ENCODE measurements at regions not wholly inside any gene's neighbourhood (a gene's known extent, or its start where the extent isn't known, plus 50 kb on each side); places are given as distances from the start of the nearest gene placed in this dataset.

GRCh38 chr10:120746001-120746777 is 105.0 kb upstream of the WDR11 start:
- no peaks in the 10 kb centered on the region for H3K9me3 ChIP-seq (ENCODE audit: insufficient read depth in 2 of 2, low read depth in 1 of 2, low read length in 1 of 2)
- no peak overlapping the region for H3K4me2 ChIP-seq (ENCODE audit: insufficient read depth in 1 of 2, low read depth in 2 of 2, low read length in 2 of 2)
- H4K20me1 ChIP-seq (replicated peaks in 1 of 2; ENCODE audit: control insufficient read depth in 1 of 2, insufficient read depth in 2 of 2, low read length in 2 of 2): no peaks in the 10 kb centered on the region
- no peak overlapping the region for H2BK15ac ChIP-seq (ENCODE audit: low read length)
- ChIA-PET POLR2A (ENCODE audit: partially characterized antibody) (no interaction called here), CTCF (ENCODE audit: partially characterized antibody) (interaction anchor here (0.7 to 6.4 kb wide), 3 partner anchors 10 to 111 kb away, joined by 3 to 45 read pairs (median 4); no protein-coding TSS in a partner anchor)
- no peak for FAIRE-seq
- WGBS, 2 experiments (ENCODE audit: extremely low coverage in 1 of 2, insufficient coverage in 1 of 2, insufficient read length in 1 of 2, insufficient replicate concordance in 2 of 2, low coverage in 1 of 2, low lambda C conversion rate in 2 of 2, missing lambda C conversion rate in 1 of 2): 60% methylated on average over 4 of the region's 4 CpGs; no CpG with 5 or more reads in 1 of the 2 experiments
- DNase-seq (ENCODE audit: low read depth in 1 of 2, low spot score in 2 of 2): no peak
- no peak overlapping the region for H2BK20ac ChIP-seq (ENCODE audit: low read length)
- H3K4me3 ChIP-seq (ENCODE audit: extremely low read depth in 1 of 4, insufficient read depth in 2 of 4, low read depth in 3 of 4, low read length in 4 of 4): no peak overlapping the region
- H2AK5ac ChIP-seq (ENCODE audit: low read depth, low read length): no peak overlapping the region
- no peak overlapping the region for H3K27ac ChIP-seq (ENCODE audit: low read depth, low read length)
- no peaks in the 10 kb centered on the region for H3K23me2 ChIP-seq (ENCODE audit: low read depth, low read length)
- no peak overlapping the region for H2BK120ac ChIP-seq (replicated peaks; ENCODE audit: low read depth, low read length)
- H4K91ac ChIP-seq (replicated peaks; ENCODE audit: insufficient read length, low read length): no peak overlapping the region
- H3K79me1 ChIP-seq (ENCODE audit: low read depth, low read length): no peaks in the 10 kb centered on the region
- no peak overlapping the region for H4K5ac ChIP-seq (ENCODE audit: insufficient read length, low read depth, low read length)
- H3K56ac ChIP-seq (replicated peaks; ENCODE audit: insufficient read length, low read depth, low read length): no peak overlapping the region
- no peak overlapping the region for H3K18ac ChIP-seq (ENCODE audit: extremely low read depth, low read length)
- no peak overlapping the region for H2BK5ac ChIP-seq (ENCODE audit: low read depth, low read length)
- H2BK12ac ChIP-seq (ENCODE audit: low read depth, low read length): no peak overlapping the region
- H3K23ac ChIP-seq (ENCODE audit: insufficient read length): no peak overlapping the region
- H3K36me3 ChIP-seq (ENCODE audit: control insufficient read depth in 2 of 4, insufficient read depth in 4 of 4, low read length in 3 of 4): no peaks in the 10 kb centered on the region
- no peak overlapping the region for H3K14ac ChIP-seq (ENCODE audit: insufficient read length)
- H2AFZ ChIP-seq (ENCODE audit: low read length): no peak overlapping the region
- no peaks in the 10 kb centered on the region for H3K79me2 ChIP-seq (ENCODE audit: control insufficient read depth in 1 of 2, insufficient read depth in 2 of 2, low read length in 2 of 2)
- H3K4ac ChIP-seq (replicated peaks; ENCODE audit: insufficient read length, low read depth, low read length): no peak overlapping the region
- H3K9ac ChIP-seq (replicated peaks in 1 of 4; ENCODE audit: extremely low read depth in 1 of 4, low read depth in 3 of 4, low read length in 3 of 4): no peak overlapping the region
- H3K27me3 ChIP-seq (replicated peaks in 1 of 4; ENCODE audit: control insufficient read depth in 3 of 4, extremely low read depth in 1 of 4, insufficient read depth in 3 of 4, low read length in 3 of 4): no peaks in the 10 kb centered on the region
- no peak overlapping the region for H4K8ac ChIP-seq (ENCODE audit: extremely low read depth, insufficient read depth, low read length)
- TF ChIP-seq SIX5 (IDR thresholded peaks at IDR 0.05; ENCODE audit: low read depth, low read length) (no peak), PHF8 (conservative IDR thresholded peaks at IDR 0.05; ENCODE audit: low read depth, low read length) (no peak), EZH2 (IDR thresholded peaks at IDR 0.05; ENCODE audit: low read depth, low read length, severe bottlenecking) (no peak), HDAC6 (IDR thresholded peaks at IDR 0.05; ENCODE audit: low read depth, low read length) (no peak), HDAC2 (IDR thresholded peaks at IDR 0.05; ENCODE audit: borderline replicate concordance in 1 of 2, low read depth in 2 of 2, low read length in 2 of 2) (no peak), TBP (IDR thresholded peaks at IDR 0.05; ENCODE audit: low read depth, low read length) (no peak), JUND (IDR thresholded peaks at IDR 0.05; ENCODE audit: low read length) (no peak), EP300 (IDR thresholded peaks at IDR 0.05; ENCODE audit: borderline replicate concordance in 1 of 2, low read depth in 2 of 2, low read length in 2 of 2) (no peak)
- peaks cover 0 to 4% (median 2%) of the 10 kb centered on the region in 4 experiments; a peak in 2 of 7 replicates for H3K4me1 ChIP-seq (replicated peaks in 1 of 4; ENCODE audit: control insufficient read depth in 3 of 4, insufficient read depth in 4 of 4, low read length in 3 of 4)

All from H1 (cell line).